GM19452 (cell line): ENCODE measurements at regions not wholly inside any gene's neighbourhood (a gene's known extent, or its start where the extent isn't known, plus 50 kb on each side); places are given as distances from the start of the nearest gene placed in this dataset.

Source experiments
- ATAC-seq: cut with Tn5 transposase; IDR thresholded peaks from one replicate; pipeline ENCODE4 v1.9.1; 2021; ENCODE audit not compliant: unreplicated experiment

- ATAC-seq = no peak
Observed at GRCh38 chr11:128367573-128367972, 219.8 kb downstream of the ETS1 start.

- no peak for ATAC-seq
Observed at GRCh38 chr11:128365044-128365443, 222.3 kb downstream of the ETS1 start.

GRCh38 chr11:128361451-128362020, 225.8 kb downstream of the ETS1 start:
- no peak for ATAC-seq

GRCh38 chr11:128359515-128359914, 227.8 kb downstream of the ETS1 start:
- no peak for ATAC-seq

- no peak for ATAC-seq
Observed at GRCh38 chr11:128357073-128357472, 230.3 kb downstream of the ETS1 start.

- no peak for ATAC-seq
Observed at GRCh38 chr11:128355558-128355957, 231.8 kb downstream of the ETS1 start.

GRCh38 chr11:128354476-128354875, 232.9 kb downstream of the ETS1 start:
- ATAC-seq = no peak

DNA sequence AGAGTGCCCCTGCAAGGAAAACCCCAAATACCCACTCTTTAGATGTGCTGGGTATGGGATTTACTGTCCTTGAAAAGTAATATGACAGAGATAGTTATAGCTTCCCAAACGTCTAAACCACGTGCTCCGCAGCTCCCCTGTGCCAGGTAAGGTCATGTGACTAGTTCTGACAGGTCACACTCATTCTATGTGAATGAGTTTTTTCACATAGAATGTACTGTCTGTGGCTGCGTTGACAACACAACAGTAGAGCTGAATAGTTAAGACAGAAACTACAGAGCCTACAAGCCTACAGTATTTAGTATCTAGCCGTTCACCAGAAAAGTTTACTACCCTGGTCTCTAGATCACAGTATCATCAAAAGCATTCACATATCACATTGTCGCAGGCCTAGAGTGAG, 236.2 kb downstream of the ETS1 start:
- ATAC-seq = no peak

- ATAC-seq = no peak
Observed at GRCh38 chr11:128349650-128350299, 237.6 kb downstream of the ETS1 start.

DNA sequence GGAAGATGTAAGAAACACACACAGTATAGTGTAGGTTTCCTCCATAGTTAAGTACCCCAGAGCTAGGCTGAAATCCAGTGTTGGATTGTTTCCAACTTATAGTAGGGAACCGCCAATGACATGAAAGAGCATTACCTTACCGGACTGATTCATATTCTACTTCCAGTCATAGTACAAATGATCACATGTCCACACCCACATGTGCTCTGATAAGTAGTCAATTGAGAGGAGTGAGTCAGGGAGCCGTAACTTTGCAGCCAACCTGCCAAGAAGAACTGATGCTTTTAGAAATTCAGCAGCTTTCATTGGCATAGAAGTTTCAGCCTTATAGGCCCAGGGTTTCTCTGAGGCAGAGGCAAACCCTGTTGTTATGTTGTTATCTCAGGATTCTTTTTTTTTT, 240.6 kb downstream of the ETS1 start:
- ATAC-seq = no peak

- no peak for ATAC-seq
Observed at GRCh38 chr11:128345316-128345715, 242.0 kb downstream of the ETS1 start.

GRCh38 chr11:128343870-128344269, 243.5 kb downstream of the ETS1 start:
- no peak for ATAC-seq

DNA sequence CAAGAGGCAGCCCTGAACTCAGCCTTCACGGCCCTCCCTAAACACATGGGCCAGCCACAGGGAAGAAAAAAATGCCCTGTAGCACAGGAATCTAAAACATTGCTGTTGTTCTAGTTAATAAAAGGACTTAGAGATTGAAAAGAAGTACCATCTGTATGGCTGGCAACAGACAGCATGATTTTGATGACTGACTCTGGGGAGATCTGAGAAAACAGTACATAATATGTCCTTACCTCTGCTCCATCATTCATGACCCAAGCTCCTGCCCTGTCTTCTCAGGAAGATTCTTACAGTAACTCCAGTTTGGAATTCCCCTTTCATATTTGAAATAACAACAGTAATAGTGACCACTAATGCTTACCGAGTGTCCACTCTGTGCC, 244.2 kb downstream of the ETS1 start:
- no peak for ATAC-seq

GRCh38 chr11:128342511-128343134, 244.7 kb downstream of the ETS1 start:
- ATAC-seq = peak; percentile 95

- ATAC-seq = no peak
Observed at GRCh38 chr11:128341280-128342248, 245.8 kb downstream of the ETS1 start.

DNA sequence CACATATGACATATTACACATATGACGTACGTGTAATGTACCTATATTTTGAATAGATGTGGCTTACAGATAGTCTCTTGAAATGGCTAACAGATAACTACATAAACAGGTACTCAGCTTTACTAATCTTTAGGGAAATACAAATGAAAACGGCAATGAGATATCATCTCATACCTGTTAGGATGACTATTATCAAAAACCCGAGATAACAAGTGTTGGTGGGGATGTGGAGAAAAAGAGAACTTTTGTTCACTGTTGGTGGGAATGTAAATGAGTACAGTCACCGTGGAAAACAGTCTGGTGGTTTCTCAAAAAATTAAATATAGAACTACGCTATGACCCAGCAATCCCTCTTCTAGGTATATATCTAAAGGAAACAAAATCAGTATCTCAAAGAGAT, 247.6 kb downstream of the ETS1 start:
- no peak for ATAC-seq

GRCh38 chr11:128338811-128339210, 248.5 kb downstream of the ETS1 start:
- ATAC-seq = no peak

DNA sequence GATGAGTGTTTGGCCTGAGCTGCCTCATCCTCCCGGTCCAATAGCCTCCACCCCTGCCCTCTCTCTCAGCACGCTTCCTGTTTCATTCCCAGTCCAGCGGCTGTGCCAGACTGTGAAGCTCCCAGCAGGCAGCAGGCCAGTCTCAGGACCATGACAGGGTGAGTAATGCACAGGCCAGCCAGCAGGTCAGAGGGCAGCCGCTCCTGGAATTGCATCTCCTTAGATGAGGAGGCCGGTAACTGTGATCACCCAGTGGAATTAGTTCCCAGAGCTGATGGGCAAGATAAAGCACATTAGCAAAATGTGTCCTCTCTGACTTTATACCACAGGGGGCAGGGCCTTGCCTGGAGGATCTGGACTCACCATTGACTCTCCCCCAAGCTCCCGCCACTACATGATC, 251.2 kb downstream of the ETS1 start:
- ATAC-seq = no peak

- ATAC-seq = no peak
Observed at GRCh38 chr11:128335729-128336128, 251.6 kb downstream of the ETS1 start.

DNA sequence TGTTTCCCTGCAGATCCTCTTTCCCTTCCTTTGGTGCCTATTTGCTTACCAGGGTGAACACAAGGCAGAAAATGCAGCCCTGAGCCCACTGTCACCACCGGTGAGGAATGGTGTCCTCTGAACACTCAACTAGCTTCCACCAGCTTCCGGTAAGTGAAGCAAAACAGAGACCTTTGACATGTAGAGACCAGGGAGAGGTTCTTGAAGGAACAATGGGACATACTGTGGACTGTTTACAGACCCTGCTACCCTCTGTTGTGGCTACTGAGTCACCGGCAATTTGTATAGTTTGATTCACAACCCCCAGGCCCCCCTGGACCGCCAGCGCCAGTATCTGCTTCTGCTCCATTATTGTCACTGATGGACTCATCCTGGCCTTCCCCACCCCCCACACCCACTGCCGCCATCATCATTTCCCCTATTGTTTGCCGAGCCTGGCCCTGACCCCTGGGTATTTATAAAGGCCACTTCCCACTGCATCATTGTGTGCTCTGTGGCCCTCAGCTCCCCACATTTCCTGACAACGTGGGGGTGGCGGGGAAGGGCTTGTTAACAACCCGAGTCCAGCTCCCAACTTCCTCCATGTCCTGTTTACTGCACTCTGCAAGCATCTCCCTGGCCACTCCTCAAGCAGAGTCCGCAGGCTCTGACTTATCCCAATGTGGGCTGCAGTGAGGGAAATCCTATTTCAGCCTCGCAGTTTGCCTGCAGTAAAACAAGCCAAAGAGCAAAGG, 252.9 kb downstream of the ETS1 start:
- ATAC-seq = no peak

DNA sequence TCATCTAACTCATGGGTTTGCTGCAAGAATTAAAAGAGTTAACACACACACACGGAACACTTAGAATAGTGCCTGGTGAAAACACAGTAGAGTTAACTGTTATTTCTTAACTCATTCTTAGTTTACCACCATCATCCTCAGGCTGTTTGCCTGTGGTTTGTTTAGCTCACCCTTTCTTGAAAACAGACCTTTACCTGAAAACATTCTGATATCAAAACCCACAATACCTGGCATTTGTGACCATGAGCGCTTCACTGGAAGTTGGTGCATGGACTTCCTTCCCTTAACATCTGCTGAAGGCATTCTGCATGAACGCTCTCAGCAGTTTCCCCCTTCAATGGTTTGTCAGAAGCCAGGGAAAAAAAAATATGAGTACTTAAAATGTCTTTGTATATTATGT, 256.0 kb downstream of the ETS1 start:
- ATAC-seq = no peak
